DMS114 treated with DMSO at 0.1 percent for 48 hours (cell line): ENCODE measurements at regions not wholly inside any gene's neighbourhood (a gene's known extent, or its start where the extent isn't known, plus 50 kb on each side); places are given as distances from the start of the nearest gene placed in this dataset.

Experiments used
- DNase-seq: peaks from one replicate; lab custom pipeline; 2025; ENCODE audit not compliant: unreplicated experiment; lab: John Stamatoyannopoulos, UW

DNA sequence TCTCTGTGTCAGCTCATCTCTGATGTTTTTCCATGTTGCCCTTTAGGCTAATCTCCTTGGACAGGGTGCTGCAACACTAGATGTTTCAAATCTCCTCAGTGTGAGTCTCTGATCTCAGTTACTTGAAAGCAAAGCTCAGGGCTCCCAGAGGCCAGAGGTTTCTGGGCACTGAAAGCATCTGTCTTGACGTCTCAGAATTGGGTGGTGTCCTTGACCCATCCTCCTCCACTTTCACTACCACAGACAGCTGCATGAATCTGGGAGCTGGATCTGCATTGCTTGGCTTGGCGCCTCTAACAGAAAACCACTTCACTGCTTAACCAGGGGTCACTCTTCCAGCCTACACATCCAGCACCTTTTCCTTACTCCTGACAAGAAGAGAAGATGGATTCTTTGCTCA lies 399.4 kb downstream of the NXPE2 start:
- no peak for DNase-seq

DNA sequence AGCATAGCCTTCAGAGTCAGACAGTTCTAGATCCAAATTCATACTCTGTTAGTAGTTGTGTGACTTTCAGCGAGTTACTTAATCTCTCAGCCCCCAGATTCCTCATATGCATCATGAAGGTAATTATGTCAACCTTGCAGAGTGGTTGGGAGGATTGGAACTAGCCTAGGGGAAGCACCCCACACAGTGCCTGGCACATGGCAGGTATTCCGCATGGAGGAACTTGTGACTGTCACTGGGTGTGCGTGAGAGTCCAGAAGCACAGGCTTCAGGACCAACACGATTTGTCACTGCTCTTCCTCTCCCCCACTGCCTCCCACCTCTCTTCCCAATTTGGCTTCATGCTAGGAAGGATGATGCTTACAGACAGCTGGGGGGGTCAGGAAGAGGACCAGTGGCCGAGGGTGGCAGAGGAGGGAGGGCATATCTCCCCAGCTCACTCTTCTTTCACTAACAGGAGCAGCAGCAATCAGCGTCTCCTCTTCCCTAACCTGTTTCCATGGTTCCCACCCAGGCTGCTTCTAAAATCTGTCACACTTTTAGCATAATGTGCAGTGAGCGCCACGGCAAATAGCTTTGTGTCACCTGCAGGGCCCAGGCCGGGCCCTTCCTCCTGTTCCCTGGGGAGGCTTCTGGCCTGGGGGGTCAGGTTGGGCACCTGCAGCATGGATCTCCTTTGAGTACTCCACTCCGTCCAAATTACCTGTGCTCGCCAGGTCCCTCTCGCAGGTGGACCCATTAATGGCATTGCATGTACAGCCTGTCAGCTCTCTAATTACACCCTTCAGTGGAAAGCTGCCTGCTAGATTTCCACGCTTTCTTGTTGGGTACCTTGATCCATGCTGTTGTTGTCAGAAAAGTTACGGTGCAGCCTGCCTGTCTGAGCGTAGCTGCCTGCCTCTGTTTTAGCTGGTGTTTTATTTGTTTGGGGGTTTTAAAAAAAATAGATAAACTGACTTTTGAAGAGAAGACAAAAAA lies 400.4 kb downstream of the NXPE2 start:
- DNase-seq = no peak

DNA sequence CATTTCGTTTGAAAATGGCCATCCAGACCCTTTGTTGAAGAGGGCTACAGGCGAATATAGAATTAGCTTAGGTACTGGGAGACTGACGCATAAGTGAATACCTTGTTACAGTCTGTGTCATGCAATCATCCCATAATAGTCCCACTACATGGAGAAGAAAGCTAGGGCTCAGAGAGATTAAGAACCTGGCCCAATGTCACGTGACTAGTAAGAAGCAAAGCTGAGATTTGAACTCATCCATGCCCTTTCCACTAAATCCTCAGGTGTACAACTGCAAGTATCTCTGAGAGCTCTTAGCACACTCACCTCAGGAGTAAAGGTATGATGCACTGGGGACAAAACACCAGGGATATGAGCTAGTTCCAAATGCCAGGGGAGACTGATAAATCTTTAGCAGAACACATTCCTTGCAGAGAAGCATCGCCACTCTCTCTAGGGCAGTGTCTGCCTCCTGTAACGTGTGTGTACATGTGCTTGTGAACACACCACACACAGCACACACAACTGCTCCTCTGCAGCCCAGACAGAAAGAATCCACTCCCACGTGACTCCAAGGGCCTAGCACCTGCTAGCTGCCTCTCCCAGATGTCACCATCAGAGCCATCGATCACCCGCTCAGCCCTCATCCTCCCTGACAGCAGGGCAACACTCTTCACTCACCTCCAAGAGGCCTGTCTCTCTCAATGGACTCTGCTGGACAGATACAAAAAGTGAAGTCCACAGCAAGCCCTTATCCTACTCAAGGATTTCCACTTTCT lies 402.8 kb downstream of the NXPE2 start:
- DNase-seq = no peak

DNA sequence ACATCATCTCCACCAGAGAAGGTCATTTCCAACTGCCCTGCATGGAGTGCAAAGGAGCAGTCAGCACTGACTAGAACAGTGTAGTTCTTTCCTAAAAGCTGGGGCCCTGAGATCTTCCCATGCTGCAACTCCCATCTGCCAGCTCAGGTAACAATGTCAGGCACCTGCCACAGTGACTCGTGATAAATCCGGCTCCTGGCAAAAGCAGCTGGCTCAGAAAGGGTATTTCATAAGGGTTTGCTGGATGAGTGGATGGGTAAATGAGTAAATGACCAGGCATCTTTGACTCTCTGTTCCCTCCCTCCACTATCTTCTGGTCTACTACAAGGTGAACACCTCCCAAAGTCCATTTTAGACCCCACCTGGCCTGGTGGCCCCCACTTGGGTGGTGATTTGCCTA lies 403.6 kb downstream of the NXPE2 start:
- no peak for DNase-seq

DNA sequence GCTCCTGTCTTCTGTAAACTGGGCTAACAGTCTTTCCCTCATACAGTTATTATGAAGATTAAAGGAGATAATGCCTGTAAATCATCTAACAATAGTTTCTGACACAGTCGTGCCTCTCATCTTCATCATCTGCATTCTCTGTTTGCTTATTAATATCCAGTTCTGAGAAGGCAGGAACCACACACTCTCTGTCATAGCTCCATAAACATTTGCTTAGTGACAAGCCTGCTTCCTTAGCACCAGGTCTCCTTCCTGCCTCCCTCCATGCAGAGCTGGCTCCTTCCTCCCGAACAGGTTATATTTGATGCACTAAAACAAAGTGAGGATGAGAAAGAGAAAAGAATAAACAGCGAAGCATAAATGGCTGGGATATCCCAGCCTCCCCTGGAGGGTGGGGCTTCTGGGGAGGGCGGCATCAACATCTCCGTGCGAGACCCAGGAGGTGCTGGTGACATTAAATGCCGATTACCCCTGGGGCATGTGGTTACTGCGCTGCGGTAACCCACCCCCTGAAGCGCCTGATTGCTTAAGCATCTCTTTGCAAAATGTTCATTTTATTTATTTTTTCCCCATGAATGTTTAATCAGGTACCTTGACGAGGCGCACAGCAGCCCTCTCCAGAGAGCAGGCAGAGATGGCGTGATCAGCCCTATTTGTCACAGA lies 404.9 kb downstream of the NXPE2 start:
- no peak for DNase-seq

- no peak for DNase-seq
Observed at GRCh38 chr11:115084231-115084630, 405.9 kb downstream of the NXPE2 start.

DNA sequence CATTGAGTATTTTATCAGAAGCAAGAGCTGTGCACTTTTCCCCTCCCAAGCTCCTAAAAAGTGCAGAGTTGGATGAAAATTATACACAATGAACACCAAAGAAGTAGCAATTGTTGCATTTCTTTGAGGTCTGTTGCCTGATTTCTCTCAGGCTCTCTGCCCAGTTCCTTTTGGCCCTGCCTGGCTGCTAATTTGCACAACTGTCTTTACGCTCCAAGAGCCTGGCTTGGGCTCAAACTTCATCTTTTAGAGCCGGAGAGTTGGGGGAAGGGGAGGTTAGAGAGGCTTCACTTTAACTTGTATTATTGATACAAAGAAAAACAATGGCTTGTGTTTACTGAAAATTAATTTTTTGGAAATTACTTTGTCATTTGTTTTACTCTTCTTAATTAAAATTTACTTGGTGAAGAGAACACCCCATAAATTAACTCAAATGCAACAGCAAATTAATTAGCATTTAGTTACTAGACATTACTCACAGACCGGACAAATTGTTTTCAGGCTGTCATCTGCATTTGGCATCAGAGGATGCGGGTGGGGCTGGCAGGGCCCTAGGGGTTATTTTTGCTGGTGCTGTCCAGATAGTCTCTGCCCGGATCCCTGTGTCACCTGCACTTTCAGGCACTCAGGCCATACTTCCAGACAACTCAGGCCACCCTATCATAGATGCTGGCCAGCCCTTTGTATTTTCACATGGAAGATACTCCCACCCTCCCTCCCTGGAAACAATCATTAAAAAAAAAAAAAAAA lies 407.3 kb downstream of the NXPE2 start:
- DNase-seq = no peak

- no peak for DNase-seq
Observed at GRCh38 chr11:115087791-115088190, 409.5 kb downstream of the NXPE2 start.

DNA sequence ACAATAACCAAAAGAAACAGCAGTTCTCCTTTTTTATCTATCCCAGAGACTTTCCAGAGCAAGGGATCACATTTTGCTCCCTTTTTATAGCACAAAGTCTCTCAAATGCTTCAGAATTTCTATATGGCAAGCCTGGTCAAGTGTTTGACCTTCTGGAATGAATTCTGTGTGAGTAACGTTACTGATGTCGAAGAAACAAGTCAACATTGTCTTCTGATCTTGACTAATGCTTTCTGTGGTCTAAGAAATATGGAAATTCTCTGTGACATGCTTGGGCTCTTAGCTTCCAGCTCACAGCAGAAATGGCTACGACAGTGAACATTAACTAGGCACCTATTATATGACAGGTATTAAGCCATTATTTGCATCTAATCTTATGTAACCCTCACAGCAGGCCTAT lies 411.7 kb downstream of the CADM1 start:
- no peak for DNase-seq

DNA sequence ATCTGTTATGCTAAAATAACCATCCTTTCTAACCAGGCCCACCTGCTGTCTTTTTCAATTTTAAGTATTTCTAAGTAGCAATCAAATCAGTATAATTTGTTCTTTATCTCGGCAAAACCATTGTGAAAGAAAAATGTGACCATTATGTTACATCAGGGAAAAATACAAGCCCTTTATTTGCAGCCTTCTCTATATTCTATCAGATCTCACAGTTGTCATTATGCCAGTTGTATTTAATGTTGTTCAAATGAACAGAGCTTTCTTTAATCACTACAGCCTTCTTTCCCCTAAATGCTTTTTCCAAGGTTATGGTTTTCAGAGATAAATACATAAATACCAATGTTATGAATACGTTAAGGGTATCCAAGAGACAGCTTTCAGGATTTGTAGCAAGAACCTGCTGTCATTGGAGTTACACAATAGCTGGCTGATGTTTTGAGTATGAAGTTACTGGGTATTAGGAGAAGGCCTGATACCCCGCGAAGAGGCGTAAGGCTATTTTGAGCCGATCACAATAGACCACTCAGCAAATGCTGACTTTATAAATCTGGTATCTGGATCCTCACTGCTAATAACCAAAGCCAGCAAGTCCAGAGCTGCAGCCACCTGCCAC lies 406.3 kb downstream of the CADM1 start:
- DNase-seq = no peak

DNA sequence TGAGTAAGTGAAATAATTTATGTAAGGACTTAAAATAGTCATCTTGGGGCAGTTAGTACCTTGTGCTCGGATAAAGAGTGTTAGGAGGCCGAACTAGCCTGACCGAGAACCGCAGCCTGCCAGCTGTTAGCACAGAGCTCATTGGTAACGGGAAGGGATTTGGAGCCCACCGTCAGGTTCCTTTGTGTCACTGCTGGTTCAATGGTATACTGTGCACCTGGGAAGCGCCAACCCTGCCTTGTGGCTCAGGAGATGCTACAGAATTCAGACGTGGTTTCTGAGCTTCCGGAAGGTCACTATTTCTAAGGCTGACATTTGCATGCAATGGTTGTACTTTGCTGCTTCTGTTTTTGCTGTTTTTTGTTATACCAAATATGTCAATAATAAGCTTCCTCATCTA lies 403.5 kb downstream of the CADM1 start:
- no peak for DNase-seq

DNA sequence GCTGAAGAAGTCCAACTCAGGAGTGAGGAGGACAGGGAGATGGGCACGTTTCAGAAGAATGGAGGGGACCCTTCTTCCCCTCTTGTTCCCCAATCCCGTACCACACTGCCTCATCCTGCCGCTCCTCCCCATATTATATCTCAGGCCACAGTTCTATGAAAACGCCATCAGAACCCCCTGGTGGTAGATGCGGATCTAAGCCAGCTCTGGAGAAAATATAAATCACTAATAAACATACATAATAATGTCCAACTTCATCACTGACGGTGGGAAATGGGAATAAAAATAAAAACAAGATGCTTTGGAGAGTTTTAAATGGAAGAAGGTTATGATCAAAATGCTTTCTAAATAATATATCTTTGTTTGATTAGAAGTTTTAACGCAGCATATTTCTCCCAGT lies 400.3 kb downstream of the CADM1 start:
- DNase-seq = no peak

DNA sequence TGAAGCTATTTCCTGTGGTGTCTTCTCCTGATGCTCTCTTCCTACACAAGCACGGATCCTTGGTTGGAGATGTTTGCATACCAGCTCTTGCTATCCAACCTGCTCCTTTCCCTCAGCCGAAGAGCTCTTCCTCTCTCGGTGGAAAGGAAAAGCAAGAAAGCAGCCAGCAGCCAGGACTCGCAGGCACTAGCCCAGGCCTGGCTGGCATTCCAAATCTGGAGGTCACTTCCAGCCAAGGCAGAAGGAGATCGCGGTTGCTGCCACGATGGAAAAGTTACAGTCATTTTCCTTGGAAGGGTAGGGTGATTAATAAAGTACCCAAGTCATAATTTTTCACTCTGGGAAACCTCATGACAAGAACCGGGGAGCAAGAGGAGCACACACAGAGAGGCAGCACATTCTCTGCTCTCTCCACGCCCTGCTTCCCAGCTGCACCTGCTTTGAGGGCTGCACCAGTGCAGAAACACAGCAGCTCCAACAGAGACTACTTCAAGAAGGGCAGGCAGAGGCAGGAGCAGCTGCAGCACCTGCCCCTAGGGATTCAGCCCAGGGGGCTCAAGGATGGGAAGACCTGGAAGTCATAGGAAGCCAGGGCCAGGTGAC lies 399.3 kb downstream of the CADM1 start:
- no peak for DNase-seq

DNA sequence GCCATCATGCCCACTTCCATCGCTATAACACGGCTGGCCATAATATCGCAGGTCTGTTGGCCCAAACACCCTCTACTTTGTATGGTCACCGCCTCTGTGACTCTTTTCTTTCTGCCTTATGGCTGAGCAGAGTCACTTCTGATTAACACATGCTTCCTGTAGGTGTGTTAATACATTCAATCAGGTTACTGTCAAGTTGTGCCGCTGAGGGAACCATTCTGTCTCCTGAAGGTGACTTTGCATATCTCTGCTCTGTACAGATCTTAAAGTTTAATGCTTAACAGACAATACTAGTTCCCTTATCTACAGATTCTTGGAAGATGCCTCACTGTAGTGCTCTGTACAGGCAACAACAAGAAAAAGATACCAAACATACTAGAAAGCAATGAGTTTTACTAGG lies 393.1 kb downstream of the CADM1 start:
- no peak for DNase-seq

- DNase-seq = no peak
Observed at GRCh38 chr11:115112754-115113153, 391.5 kb downstream of the CADM1 start.

- no peak for DNase-seq
Observed at GRCh38 chr11:115117956-115118493, 386.2 kb downstream of the CADM1 start.

- DNase-seq = no peak
Observed at GRCh38 chr11:115119146-115119545, 385.1 kb downstream of the CADM1 start.
